ENCODE measurements at regions not wholly inside any gene's neighbourhood (a gene's known extent, or its start where the extent isn't known, plus 50 kb on each side); places are given as distances from the start of the nearest gene placed in this dataset.

DNA sequence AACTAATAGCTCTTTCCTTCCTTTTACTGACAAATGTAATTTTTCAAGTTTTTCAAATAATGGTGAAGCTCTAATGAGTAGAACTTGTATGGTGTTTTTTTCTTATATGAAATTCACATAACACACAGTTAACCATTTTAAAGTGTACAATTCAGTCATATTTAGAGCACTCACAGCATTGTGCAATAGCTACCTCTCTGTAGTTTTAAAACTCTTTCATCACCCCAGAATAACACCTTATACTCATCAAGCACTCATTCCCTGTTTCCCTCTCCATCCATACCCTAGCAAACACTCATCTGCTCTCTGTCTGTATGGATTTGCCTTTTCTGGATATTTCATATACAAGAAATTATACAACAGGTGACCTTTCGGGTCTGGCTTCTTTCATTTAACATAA lies 207.9 kb upstream of the SLC38A2 start:
- Histone ChIP-seq H2AFZ (ENCODE audit: low read length) (no peak overlapping the region), H3K56ac (replicated peaks; ENCODE audit: insufficient read length, low read depth, low read length) (no peak overlapping the region), H3K23me2 (ENCODE audit: low read depth, low read length) (no peaks in the 10 kb centered on the region), H4K8ac (ENCODE audit: extremely low read depth, insufficient read depth, low read length) (no peak overlapping the region), H2BK15ac (ENCODE audit: low read length) (no peak overlapping the region), H3K4me2 (ENCODE audit: insufficient read depth in 1 of 2, low read depth in 2 of 2, low read length in 2 of 2) (no peak overlapping the region), H4K20me1 (replicated peaks in 1 of 2; ENCODE audit: control insufficient read depth in 1 of 2, insufficient read depth in 2 of 2, low read length in 2 of 2) (no peaks in the 10 kb centered on the region), H3K4ac (replicated peaks; ENCODE audit: insufficient read length, low read depth, low read length) (no peak overlapping the region), H3K79me1 (ENCODE audit: low read depth, low read length) (no peaks in the 10 kb centered on the region), H3K9me3 (ENCODE audit: insufficient read depth in 2 of 2, low read depth in 1 of 2, low read length in 1 of 2) (0 out of 4 replicates have a peak, but pooled peaks cover 0 to 3% of the 10 kb centered on the region in 2 experiments), H3K4me1 (replicated peaks in 1 of 4; ENCODE audit: control insufficient read depth in 3 of 4, insufficient read depth in 4 of 4, low read length in 3 of 4) (no peaks in the 10 kb centered on the region), H3K36me3 (ENCODE audit: control insufficient read depth in 2 of 4, insufficient read depth in 4 of 4, low read length in 3 of 4) (no peaks in the 10 kb centered on the region; a peak in 1 of 8 replicates), H3K4me3 (ENCODE audit: extremely low read depth in 1 of 4, insufficient read depth in 2 of 4, low read depth in 3 of 4, low read length in 4 of 4) (no peak overlapping the region), H4K5ac (ENCODE audit: insufficient read length, low read depth, low read length) (no peak overlapping the region), H2AK5ac (ENCODE audit: low read depth, low read length) (no peak overlapping the region), H2BK120ac (replicated peaks; ENCODE audit: low read depth, low read length) (no peak overlapping the region), H2BK12ac (ENCODE audit: low read depth, low read length) (no peak overlapping the region), H2BK5ac (ENCODE audit: low read depth, low read length) (no peak overlapping the region), H4K91ac (replicated peaks; ENCODE audit: insufficient read length, low read length) (no peak overlapping the region), H3K27me3 (replicated peaks in 1 of 4; ENCODE audit: control insufficient read depth in 3 of 4, extremely low read depth in 1 of 4, insufficient read depth in 3 of 4, low read length in 3 of 4) (no peaks in the 10 kb centered on the region), H3K18ac (ENCODE audit: extremely low read depth, low read length) (no peak overlapping the region), H3K23ac (ENCODE audit: insufficient read length) (no peak overlapping the region), H3K27ac (ENCODE audit: low read depth, low read length) (no peak overlapping the region), H3K14ac (ENCODE audit: insufficient read length) (no peak overlapping the region), H2BK20ac (ENCODE audit: low read length) (no peak overlapping the region), H3K79me2 (ENCODE audit: control insufficient read depth in 1 of 2, insufficient read depth in 2 of 2, low read length in 2 of 2) (no peaks in the 10 kb centered on the region), H3K9ac (replicated peaks in 1 of 4; ENCODE audit: extremely low read depth in 1 of 4, low read depth in 3 of 4, low read length in 3 of 4) (peak overlapping the region in 1 of 4 experiments; percentile 61; a peak in 1 of 7 replicates)
- TF ChIP-seq CREB1 (IDR thresholded peaks at IDR 0.05) (no peak), PHF8 (conservative IDR thresholded peaks at IDR 0.05; ENCODE audit: low read depth, low read length) (no peak), TAF7 (optimal IDR thresholded peaks at IDR 0.05; ENCODE audit: borderline replicate concordance, low read depth, low read length) (no peak), NRF1 (IDR thresholded peaks at IDR 0.05; ENCODE audit: low read depth, low read length) (no peak), RFX5 (IDR thresholded peaks at IDR 0.05; ENCODE audit: borderline replicate concordance, low read depth, low read length) (no peak), SP2 (IDR thresholded peaks at IDR 0.05; ENCODE audit: low read length) (no peak), BCL11A (IDR thresholded peaks at IDR 0.05; ENCODE audit: low read depth in 2 of 2, low read length in 2 of 2) (no peak), RNF2 (IDR thresholded peaks at IDR 0.05; ENCODE audit: borderline replicate concordance, low read depth, low read length, missing control alignments, poor library complexity, severe bottlenecking) (no peak), SP1 (IDR thresholded peaks at IDR 0.05; ENCODE audit: low read depth, low read length) (no peak)
- TF ChIP-seq, protein P1, sequence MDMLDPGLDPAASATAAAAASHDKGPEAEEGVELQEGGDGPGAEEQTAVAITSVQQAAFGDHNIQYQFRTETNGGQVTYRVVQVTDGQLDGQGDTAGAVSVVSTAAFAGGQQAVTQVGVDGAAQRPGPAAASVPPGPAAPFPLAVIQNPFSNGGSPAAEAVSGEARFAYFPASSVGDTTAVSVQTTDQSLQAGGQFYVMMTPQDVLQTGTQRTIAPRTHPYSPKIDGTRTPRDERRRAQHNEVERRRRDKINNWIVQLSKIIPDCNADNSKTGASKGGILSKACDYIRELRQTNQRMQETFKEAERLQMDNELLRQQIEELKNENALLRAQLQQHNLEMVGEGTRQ (IDR thresholded peaks at IDR 0.05; ENCODE audit: low read length): no peak
- TF ChIP-seq, protein P2, sequence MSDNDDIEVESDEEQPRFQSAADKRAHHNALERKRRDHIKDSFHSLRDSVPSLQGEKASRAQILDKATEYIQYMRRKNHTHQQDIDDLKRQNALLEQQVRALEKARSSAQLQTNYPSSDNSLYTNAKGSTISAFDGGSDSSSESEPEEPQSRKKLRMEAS (IDR thresholded peaks at IDR 0.05): no peak
- 87% methylated on average over 1 of the region's 1 CpG; no CpG with 5 or more reads in 1 of the 2 experiments for WGBS, 2 experiments (ENCODE audit: extremely low coverage in 1 of 2, insufficient coverage in 1 of 2, insufficient read length in 1 of 2, insufficient replicate concordance in 2 of 2, low coverage in 1 of 2, low lambda C conversion rate in 2 of 2, missing lambda C conversion rate in 1 of 2)
- CTCF ChIA-PET (ENCODE audit: partially characterized antibody): interaction anchor here (0.6 kb wide), 1 partner anchor 77 kb away, joined by 3 read pairs; no protein-coding TSS in a partner anchor
- FAIRE-seq: no peak
- POLR2A ChIA-PET (ENCODE audit: partially characterized antibody): no interaction called here
- DNase-seq (ENCODE audit: low read depth in 1 of 2, low spot score in 2 of 2): no peak
